GM19468 (cell line): ENCODE measurements at regions not wholly inside any gene's neighbourhood (a gene's known extent, or its start where the extent isn't known, plus 50 kb on each side); places are given as distances from the start of the nearest gene placed in this dataset.
A peak's percentile ranks its signal among the peaks of the same experiment; 100 is the strongest.

Experiments
- ATAC-seq: cut with Tn5 transposase; IDR thresholded peaks from one replicate; pipeline ENCODE4 v1.9.1; 2021; ENCODE audit warnings: mild to moderate bottlenecking, moderate library complexity, moderate number of reproducible peaks; ENCODE audit not compliant: unreplicated experiment; ENCODE audit errors: extremely low read depth

DNA sequence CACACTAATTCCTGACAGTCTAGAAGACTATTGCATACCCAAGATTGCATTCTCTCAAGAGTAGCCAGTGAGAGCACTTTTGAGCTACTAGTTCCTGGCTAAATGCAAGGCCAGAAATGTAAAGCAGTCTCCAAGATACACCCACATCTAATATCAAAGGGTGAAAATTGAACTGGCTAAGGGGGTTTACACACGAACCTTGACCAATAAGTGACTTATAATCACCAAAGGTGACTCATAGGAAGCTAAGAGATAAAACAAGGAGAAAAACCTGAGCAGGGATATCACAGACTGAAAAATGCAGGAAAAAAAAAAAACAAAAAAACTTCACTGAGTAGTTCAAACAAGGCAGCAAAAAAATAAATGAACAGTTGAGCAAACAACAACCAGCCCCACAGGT lies 172.2 kb upstream of the RRP15 start:
- ATAC-seq: no peak

DNA sequence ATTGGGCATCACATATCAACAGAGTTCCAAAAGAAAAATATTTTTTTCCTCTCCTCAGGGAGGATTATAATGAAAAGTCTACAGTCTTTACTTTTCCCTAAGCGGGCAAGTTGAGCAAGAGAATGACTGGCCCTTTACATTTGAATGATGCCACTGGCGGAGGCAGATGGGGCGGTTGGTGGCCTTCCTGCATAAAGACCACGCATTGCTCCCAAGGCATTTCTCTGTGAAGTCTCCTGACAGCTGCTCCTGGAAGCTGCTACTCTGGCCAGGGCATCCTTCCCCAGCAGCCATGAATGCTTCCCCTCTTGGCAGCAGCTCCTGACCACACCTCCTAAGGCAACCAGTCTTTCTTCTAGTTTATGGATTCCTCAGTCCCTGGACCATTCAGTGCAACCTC lies 161.1 kb upstream of the RRP15 start:
- ATAC-seq: no peak

- ATAC-seq: no peak
Observed at GRCh38 chr1:218135371-218135770, 149.7 kb upstream of the RRP15 start.

- no peak for ATAC-seq
Observed at GRCh38 chr1:218139761-218140160, 145.3 kb upstream of the RRP15 start.

DNA sequence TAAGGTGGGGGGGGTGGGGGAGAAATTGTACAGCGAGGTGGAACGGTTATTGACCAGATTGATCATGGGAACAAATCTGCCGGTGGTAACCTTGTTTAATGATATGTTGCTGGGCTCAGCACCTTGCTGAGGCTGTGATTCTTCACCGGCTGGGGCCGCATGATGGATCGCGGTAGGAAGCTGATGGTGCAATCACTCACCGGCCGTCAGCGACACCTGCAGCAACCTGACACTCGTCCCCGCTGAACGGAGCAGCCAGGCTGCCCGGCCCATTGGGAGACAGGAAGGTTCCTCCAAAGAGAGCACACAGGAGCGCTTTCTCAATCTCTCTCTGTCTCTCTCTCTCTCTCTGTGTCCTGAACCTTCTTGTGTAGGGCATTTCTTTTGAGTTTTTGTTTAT lies 128.5 kb upstream of the RRP15 start:
- no peak for ATAC-seq

GRCh38 chr1:218163371-218163770 lies 121.7 kb upstream of the RRP15 start:
- no peak for ATAC-seq

DNA sequence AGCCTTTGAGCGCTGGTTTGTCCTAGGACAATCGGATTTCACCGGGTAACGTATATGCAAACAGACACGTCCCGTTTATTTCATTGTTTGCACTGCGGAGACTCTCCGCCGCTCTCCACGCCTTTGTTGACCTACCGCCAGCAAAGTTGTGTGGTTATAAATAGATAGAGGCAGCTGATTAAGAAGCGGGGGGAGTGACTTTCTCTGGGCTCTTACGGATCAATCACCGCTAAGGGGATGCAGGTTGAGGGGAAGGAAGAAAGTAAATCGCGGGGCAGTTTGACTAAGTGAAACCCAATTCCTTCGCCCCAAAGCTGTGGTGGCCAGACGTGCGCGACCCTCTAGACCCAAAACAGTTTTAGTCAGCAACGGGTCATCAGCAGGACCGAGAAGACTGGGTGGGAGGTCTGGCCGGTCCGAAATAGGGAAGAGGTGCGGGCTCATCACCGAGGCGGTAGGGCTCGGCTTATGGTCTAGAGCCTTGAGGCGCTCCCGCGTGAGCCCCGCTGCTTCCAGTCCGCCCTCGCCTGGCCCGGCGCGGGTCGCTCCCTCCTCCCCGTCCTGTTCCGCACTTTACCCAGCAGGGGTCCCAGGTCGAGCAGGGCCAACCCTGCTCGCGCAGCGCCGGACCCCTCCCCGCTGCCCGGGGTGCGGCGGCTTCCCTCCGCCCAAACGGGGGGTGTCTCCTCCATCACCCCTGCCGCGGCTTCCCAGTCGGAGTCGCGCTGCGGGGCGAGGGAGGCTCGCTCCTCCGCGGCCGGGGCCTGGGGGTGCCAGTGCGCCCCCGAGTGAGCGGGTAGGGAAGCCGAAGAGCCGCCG lies 120.8 kb upstream of the RRP15 start:
- no peak for ATAC-seq

DNA sequence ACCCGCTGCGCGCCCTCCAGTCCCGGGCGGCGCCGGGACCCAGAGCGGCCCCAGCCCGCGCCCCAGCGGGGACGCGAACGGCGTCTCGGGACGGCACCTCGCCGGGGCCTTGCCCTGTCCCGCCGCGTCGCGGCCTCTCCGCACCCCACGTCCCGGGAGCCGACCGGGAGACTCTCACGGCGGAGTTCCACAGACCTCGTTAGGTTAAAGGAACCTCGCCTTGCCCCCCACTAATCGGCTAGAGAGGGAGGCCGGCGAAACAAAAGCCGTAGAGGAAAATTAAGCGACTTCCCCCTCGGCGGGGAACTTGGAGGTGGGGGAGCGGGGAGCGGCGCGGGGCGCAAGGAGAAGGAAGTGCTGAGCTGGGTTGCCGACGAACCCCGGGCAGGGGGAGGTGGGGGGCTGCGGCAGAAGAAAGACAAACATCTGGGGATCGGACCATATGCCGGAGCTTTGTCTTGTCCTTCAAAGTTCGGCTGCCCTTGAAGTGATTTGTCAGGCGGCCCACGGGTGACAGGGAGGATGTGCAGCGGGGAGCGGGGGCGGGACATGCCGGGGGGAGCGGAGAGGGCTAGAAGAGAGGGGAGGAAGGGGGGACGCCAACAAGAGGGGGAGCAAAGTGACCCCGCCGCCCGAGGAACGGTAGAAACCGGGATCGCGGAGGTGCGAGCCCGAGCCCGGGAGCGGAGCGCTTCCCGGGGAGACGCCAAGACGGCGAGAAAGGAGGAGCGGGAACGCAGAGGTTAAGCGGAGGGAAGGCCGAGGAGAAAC lies 120.0 kb upstream of the RRP15 start:
- no peak for ATAC-seq

- no peak for ATAC-seq
Observed at GRCh38 chr1:218165701-218166114, 119.4 kb upstream of the RRP15 start.

- ATAC-seq: no peak
Observed at GRCh38 chr1:218166268-218166945, 118.7 kb upstream of the RRP15 start.

DNA sequence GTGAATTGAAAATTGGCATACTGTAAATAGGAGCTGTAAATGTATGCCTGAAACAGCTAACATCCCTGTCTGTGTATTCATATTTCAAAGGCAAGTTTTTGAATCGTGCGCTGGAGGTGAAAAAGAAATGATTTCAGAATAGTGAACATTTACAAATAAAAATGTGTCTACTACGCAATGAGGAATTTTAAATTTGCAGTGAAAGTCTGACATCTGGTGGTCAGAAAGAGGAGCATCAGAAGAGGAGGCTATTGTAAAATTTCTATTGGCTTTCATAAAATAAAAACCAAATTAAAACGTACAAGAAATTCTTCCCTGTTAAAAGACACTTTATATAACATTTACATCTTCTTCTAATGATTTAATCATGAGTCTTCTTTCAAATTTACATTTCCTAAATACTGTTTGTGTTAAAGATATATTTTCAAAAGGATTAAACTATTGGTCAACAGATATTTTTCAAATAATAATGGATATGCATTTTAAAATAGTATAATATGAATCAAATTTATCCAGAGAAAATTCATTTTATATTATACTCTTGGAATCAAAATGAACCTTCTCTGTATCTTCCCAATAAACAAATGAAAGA lies 113.7 kb upstream of the RRP15 start:
- ATAC-seq: peak; percentile 44

GRCh38 chr1:218182455-218182854 lies 102.6 kb upstream of the RRP15 start:
- ATAC-seq: no peak

GRCh38 chr1:218200979-218201378 lies 84.1 kb upstream of the RRP15 start:
- ATAC-seq: no peak

- ATAC-seq: no peak
Observed at GRCh38 chr1:218201601-218202000, 83.5 kb upstream of the RRP15 start.

GRCh38 chr1:218205721-218206120 lies 79.4 kb upstream of the RRP15 start:
- no peak for ATAC-seq

- no peak for ATAC-seq
Observed at GRCh38 chr1:218207194-218207593, 77.9 kb upstream of the RRP15 start.

GRCh38 chr1:218209351-218209861 lies 75.7 kb upstream of the RRP15 start:
- no peak for ATAC-seq

- ATAC-seq: no peak
Observed at GRCh38 chr1:218211241-218211640, 73.9 kb upstream of the RRP15 start.

DNA sequence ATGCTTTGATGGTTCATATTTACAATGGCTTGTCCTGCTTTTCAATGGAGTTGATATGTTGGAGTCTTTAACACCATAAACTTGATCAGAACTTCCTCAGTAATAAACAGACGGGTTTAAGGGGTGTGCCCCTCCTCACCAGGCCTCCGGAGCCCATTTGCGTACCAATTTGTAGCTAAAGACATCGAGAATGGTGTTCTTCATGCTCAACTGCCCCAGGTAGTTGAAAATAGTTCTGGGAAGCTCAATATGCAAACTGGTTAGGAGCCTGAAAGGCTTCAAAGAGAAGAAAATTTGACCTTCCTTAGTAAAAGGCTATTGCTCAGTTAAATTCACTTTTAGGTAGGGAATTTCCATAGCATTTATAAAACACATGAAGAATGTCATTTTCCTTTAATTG lies 68.1 kb upstream of the RRP15 start:
- no peak for ATAC-seq

GRCh38 chr1:218219460-218219859 lies 65.6 kb upstream of the RRP15 start:
- no peak for ATAC-seq
